Neural cell (in vitro differentiated cells): ENCODE measurements at regions not wholly inside any gene's neighbourhood (a gene's known extent, or its start where the extent isn't known, plus 50 kb on each side); places are given as distances from the start of the nearest gene placed in this dataset.

Source experiments
- H2AFZ ChIP-seq: fragments of 200-600, 300-800 bp; sonication (generic), shearing (Covaris generic); 2 replicates; pipeline ENCODE4 v1.6.0; 2014; ENCODE audit warnings: low read depth, mild to moderate bottlenecking, antibody characterized with exemption, low read length, moderate library complexity
- H3F3A ChIP-seq: fragments of 200-600 bp; shearing (Covaris generic); 2 replicates; pipeline ENCODE4 v1.6.1; 2016; ENCODE audit warnings: mild to moderate bottlenecking, moderate library complexity, mixed read lengths, antibody characterized with exemption, low read length; ENCODE audit not compliant: insufficient read depth, poor library complexity, severe bottlenecking
- H3K27ac ChIP-seq: fragments of 200-600, 300-800 bp; sonication (generic), shearing (Covaris generic); 2 replicates; pipeline ENCODE4 v1.5.1; 2014; ENCODE audit warnings: mild to moderate bottlenecking, low read length, moderate library complexity
- H3K27me3 ChIP-seq: fragments of 300-800, 200-600 bp; sonication (generic), shearing (Covaris generic); 2 replicates; pipeline ENCODE4 v1.6.0; 2014; ENCODE audit warnings: mild to moderate bottlenecking, low read depth, low read length, moderate library complexity; ENCODE audit not compliant: insufficient read depth
- H3K36me3 ChIP-seq: fragments of 300-800, 200-600 bp; sonication (generic), shearing (Covaris generic); 2 replicates; pipeline ENCODE4 v1.5.1; 2014; ENCODE audit warnings: mild to moderate bottlenecking, antibody characterized with exemption, low read length, moderate library complexity; ENCODE audit not compliant: insufficient read depth
- H3K4me2 ChIP-seq: fragments of 300-800, 200-600 bp; sonication (generic), shearing (Covaris generic); 2 replicates; pipeline ENCODE4 v1.6.0; 2014; ENCODE audit warnings: mild to moderate bottlenecking, low read length
- H3K4me3 ChIP-seq: fragments of 300-800, 200-600 bp; sonication (generic), shearing (Covaris generic); 2 replicates; pipeline ENCODE4 v1.5.1; 2014; ENCODE audit warnings: mild to moderate bottlenecking, low read length, moderate library complexity
- H3K79me2 ChIP-seq: fragments of 200-600 bp; shearing (Covaris generic); replicated peaks from 2 replicates; pipeline ENCODE4 v1.6.0; 2014; ENCODE audit warnings: mild to moderate bottlenecking, low read length, moderate library complexity; ENCODE audit not compliant: insufficient read depth
- H3K9ac ChIP-seq: fragments of 300-800, 200-600 bp; sonication (generic), shearing (Covaris generic); 2 replicates; pipeline ENCODE4 v1.6.1; 2016; ENCODE audit warnings: mild to moderate bottlenecking, low read length, mixed read lengths
- H3K9me2 ChIP-seq: fragments of 200-600 bp; shearing (Covaris generic); 2 replicates; pipeline ENCODE4 v1.6.1; 2016; ENCODE audit warnings: mild to moderate bottlenecking, low read length, mixed read lengths; ENCODE audit not compliant: insufficient read depth
- H3K9me3 ChIP-seq: fragments of 200-600, 300-800 bp; sonication (generic), shearing (Covaris generic); 2 replicates; pipeline ENCODE4 v1.6.1; 2016; ENCODE audit warnings: mild to moderate bottlenecking, mixed run types, low read length, moderate library complexity, mixed read lengths
- H4K20me1 ChIP-seq: fragments of 200-600 bp; shearing (Covaris generic); 2 replicates; pipeline ENCODE4 v1.6.1; 2016; ENCODE audit warnings: mild to moderate bottlenecking, mixed run types; ENCODE audit not compliant: insufficient read depth
- EP300 ChIP-seq: fragments of 450-650 bp; conservative IDR thresholded peaks from 2 replicates; pipeline ENCODE4 v1.6.1; 2014; ENCODE audit warnings: antibody characterized with exemption, mild to moderate bottlenecking, moderate library complexity; ENCODE audit not compliant: poor library complexity, severe bottlenecking
- EZH2 ChIP-seq: fragments of 200-600, 300-800 bp; shearing (Covaris generic), sonication (generic); IDR thresholded peaks from 2 replicates; pipeline ENCODE4 v1.6.1; 2014; ENCODE audit warnings: antibody characterized with exemption, low read length, borderline replicate concordance, mild to moderate bottlenecking; ENCODE audit not compliant: insufficient read depth, poor library complexity, severe bottlenecking
- MXI1 ChIP-seq: fragments of 450-650 bp; conservative IDR thresholded peaks from 2 replicates; pipeline ENCODE4 v1.6.1; 2014; ENCODE audit warnings: antibody characterized with exemption, mild to moderate bottlenecking; ENCODE audit not compliant: poor library complexity, severe bottlenecking
- POLR2AphosphoS5 ChIP-seq: IDR thresholded peaks from 2 replicates; pipeline ENCODE4 v1.6.1; 2012
- RAD21 ChIP-seq: fragments of 450-650 bp; conservative IDR thresholded peaks from 2 replicates; pipeline ENCODE4 v1.6.1; 2014; ENCODE audit warnings: antibody characterized with exemption, mild to moderate bottlenecking, moderate library complexity
- SMC3 ChIP-seq: fragments of 450-650 bp; conservative IDR thresholded peaks from 2 replicates; pipeline ENCODE4 v1.6.1; 2014; ENCODE audit warnings: antibody characterized with exemption, mild to moderate bottlenecking, moderate library complexity; ENCODE audit not compliant: poor library complexity
- TAF1 ChIP-seq: IDR thresholded peaks from 2 replicates; pipeline ENCODE4 v1.6.1; 2012; ENCODE audit warnings: low read depth
- TF ChIP-seq, protein P1 (sequence below): fragments of 450-650 bp; IDR thresholded peaks from 2 replicates; pipeline ENCODE4 v1.5.1; 2014; ENCODE audit warnings: antibody characterized with exemption, mild to moderate bottlenecking, moderate library complexity; ENCODE audit not compliant: poor library complexity, severe bottlenecking
- TF ChIP-seq, protein P2 (sequence below): IDR thresholded peaks from 2 replicates; pipeline ENCODE4 v1.6.1; 2012; ENCODE audit warnings: borderline replicate concordance

DNA sequence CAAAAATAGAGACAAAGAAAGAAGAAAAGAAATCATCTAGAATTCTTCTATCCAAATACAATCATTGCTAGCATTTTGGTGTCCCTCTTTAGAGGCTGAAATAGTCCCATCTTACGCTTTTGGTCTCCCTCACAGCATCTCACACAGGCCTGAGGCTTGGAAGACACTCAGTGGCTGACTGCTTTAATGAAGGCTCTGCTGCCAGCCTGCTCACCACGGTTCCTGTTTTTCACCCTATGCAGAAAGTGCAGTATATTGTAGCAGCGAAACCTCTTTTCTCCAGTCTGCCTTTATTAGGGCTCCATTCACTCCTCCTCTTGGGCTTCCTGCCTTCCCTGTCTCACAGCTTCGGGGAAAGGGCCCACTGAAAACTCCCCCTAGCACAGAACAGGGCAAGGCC lies 102.2 kb downstream of the JCAD start:
- no peaks in the 10 kb centered on the region for H3K27me3 ChIP-seq
- H3K27ac ChIP-seq = no peak overlapping the region
- H3K4me2 ChIP-seq = no peak overlapping the region
- no peak overlapping the region for H3K9ac ChIP-seq
- no peaks in the 10 kb centered on the region for H4K20me1 ChIP-seq
- H3K9me2 ChIP-seq = no peaks in the 10 kb centered on the region
- no peaks in the 10 kb centered on the region for H3K36me3 ChIP-seq
- no peak overlapping the region for H2AFZ ChIP-seq
- H3K9me3 ChIP-seq = no peaks in the 10 kb centered on the region
- H3K4me3 ChIP-seq = no peak overlapping the region
- H3K79me2 ChIP-seq = no peaks in the 10 kb centered on the region
- H3F3A ChIP-seq = no peaks in the 10 kb centered on the region
- TF ChIP-seq RAD21 = no peak
- TF ChIP-seq EP300 = no peak
- TF ChIP-seq TAF1 = no peak

DNA sequence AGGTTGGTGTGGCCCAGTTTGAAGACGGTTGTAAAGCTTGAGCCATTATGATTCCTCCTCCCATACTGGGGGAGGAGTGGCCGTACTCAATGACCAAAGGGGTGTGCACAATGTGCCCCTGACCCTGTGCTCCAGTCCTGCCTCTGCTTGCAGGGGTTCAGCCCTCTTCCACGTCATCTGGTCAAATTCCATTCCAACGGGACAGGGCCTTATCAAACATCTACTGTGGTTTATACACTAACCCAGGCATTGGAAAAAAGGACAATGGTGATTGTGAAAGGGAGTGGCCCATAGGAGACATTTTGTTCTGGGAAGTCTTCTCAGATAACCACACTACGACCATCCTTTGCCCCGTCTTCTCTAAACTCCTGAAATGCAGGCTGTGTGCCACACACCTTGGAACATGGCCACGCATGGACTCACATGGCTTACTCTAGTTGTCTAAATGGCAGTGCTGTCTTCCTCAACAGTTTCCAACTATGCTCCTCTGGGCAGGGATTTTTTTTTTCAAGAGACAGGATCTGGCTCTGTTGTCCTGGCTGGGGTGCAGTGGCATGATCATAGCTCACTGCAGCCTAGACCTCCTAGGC lies 103.0 kb downstream of the JCAD start:
- Histone ChIP-seq H2AFZ (no peak overlapping the region), H3K9ac (no peak overlapping the region), H3K36me3 (no peaks in the 10 kb centered on the region), H3K4me3 (no peak overlapping the region), H3K27ac (no peak overlapping the region), H3F3A (no peaks in the 10 kb centered on the region), H3K79me2 (no peaks in the 10 kb centered on the region), H3K4me2 (no peak overlapping the region), H3K9me3 (no peaks in the 10 kb centered on the region), H3K27me3 (no peaks in the 10 kb centered on the region), H3K9me2 (no peaks in the 10 kb centered on the region), H4K20me1 (no peaks in the 10 kb centered on the region)
- TF ChIP-seq, protein P1, sequence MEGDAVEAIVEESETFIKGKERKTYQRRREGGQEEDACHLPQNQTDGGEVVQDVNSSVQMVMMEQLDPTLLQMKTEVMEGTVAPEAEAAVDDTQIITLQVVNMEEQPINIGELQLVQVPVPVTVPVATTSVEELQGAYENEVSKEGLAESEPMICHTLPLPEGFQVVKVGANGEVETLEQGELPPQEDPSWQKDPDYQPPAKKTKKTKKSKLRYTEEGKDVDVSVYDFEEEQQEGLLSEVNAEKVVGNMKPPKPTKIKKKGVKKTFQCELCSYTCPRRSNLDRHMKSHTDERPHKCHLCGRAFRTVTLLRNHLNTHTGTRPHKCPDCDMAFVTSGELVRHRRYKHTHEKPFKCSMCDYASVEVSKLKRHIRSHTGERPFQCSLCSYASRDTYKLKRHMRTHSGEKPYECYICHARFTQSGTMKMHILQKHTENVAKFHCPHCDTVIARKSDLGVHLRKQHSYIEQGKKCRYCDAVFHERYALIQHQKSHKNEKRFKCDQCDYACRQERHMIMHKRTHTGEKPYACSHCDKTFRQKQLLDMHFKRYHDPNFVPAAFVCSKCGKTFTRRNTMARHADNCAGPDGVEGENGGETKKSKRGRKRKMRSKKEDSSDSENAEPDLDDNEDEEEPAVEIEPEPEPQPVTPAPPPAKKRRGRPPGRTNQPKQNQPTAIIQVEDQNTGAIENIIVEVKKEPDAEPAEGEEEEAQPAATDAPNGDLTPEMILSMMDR = no peak
- TF ChIP-seq, protein P2, sequence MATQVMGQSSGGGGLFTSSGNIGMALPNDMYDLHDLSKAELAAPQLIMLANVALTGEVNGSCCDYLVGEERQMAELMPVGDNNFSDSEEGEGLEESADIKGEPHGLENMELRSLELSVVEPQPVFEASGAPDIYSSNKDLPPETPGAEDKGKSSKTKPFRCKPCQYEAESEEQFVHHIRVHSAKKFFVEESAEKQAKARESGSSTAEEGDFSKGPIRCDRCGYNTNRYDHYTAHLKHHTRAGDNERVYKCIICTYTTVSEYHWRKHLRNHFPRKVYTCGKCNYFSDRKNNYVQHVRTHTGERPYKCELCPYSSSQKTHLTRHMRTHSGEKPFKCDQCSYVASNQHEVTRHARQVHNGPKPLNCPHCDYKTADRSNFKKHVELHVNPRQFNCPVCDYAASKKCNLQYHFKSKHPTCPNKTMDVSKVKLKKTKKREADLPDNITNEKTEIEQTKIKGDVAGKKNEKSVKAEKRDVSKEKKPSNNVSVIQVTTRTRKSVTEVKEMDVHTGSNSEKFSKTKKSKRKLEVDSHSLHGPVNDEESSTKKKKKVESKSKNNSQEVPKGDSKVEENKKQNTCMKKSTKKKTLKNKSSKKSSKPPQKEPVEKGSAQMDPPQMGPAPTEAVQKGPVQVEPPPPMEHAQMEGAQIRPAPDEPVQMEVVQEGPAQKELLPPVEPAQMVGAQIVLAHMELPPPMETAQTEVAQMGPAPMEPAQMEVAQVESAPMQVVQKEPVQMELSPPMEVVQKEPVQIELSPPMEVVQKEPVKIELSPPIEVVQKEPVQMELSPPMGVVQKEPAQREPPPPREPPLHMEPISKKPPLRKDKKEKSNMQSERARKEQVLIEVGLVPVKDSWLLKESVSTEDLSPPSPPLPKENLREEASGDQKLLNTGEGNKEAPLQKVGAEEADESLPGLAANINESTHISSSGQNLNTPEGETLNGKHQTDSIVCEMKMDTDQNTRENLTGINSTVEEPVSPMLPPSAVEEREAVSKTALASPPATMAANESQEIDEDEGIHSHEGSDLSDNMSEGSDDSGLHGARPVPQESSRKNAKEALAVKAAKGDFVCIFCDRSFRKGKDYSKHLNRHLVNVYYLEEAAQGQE = no peak
- no peak for TF ChIP-seq POLR2AphosphoS5
- no peak for TF ChIP-seq MXI1
- no peak for TF ChIP-seq EZH2

DNA sequence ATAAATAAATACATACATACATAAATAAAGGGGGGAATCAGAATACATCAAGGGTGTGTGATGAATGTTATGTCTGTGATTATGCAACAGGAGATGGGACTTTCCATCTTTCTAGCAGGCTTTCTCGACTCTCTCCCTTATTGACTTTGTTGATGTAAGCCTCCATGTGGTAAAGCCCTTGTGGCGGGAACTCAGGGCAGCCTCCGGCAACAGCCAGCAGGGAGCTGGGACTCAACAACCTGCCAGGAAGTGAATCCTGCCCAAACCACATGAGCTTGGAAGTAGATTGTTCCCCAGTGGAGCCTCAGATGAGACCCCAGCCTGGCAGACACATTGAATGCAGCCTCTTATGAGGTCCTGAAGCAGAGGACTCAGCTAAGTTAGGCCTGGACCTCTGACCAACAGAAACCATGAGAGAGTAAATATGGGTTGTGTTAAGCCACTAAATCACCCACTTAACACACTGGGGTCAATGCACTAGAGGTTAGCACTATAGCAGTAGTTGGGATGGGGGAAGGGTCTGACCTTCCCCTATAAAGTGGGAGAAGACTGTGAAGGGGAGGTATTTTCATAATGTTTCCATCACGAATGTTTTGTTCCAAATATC lies 104.0 kb downstream of the JCAD start:
- H3K9ac ChIP-seq = no peak overlapping the region
- no peak overlapping the region for H3K4me3 ChIP-seq
- TF ChIP-seq POLR2AphosphoS5 (no peak), MXI1 (no peak), EP300 (no peak), SMC3 (no peak), RAD21 (no peak), TAF1 (no peak), EZH2 (no peak)
- TF ChIP-seq, protein P2 = no peak
- TF ChIP-seq, protein P1 = no peak
- H3K27ac ChIP-seq = no peak overlapping the region
- H2AFZ ChIP-seq = no peak overlapping the region
- no peaks in the 10 kb centered on the region for H4K20me1 ChIP-seq
- H3K4me2 ChIP-seq = no peak overlapping the region
- no peaks in the 10 kb centered on the region for H3K9me2 ChIP-seq
- no peaks in the 10 kb centered on the region for H3K27me3 ChIP-seq
- H3F3A ChIP-seq = no peaks in the 10 kb centered on the region
- no peaks in the 10 kb centered on the region for H3K79me2 ChIP-seq
- no peaks in the 10 kb centered on the region for H3K9me3 ChIP-seq
- no peaks in the 10 kb centered on the region for H3K36me3 ChIP-seq
